ENCODE measurements at regions not wholly inside any gene's neighbourhood (a gene's known extent, or its start where the extent isn't known, plus 50 kb on each side); places are given as distances from the start of the nearest gene placed in this dataset.

DNA sequence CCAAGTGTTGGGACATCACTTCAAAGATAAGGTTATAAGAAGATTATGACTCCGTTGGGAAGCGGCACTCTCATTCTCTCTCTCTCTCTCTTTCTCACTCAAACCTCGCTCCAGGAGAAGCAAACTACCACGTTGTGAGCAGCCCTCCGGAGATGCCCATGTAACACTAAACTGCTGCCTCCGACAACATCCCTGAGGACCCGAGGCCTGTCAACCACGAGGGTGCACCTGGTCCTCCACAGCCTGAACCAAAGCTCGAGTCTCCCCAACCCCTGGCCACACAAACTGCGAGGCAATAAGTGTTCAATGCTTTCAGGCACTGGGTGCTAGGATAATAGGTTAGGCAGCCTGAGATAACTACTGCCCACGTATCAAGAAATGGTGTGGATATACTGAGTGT, 654.5 kb upstream of the ID2 start:
- no peak overlapping the region for H2AFZ ChIP-seq (ENCODE audit: low read length)
- H3K36me3 ChIP-seq (replicated peaks in 1 of 2; ENCODE audit: control insufficient read depth in 2 of 2, insufficient read depth in 2 of 2, low read length in 2 of 2): no peaks in the 10 kb centered on the region
- H3K27ac ChIP-seq (replicated peaks; ENCODE audit: low read length): no peak overlapping the region
- no CpG with 5 or more reads among the region's 11 CpGs for WGBS, 2 donors (ENCODE audit: extremely low coverage in 2 of 2, insufficient read length in 2 of 2, insufficient replicate concordance in 1 of 2)
- no peak overlapping the region for H3K14ac ChIP-seq (ENCODE audit: low read length)
- H3K79me1 ChIP-seq (ENCODE audit: low read depth, low read length): no peaks in the 10 kb centered on the region
- peak overlapping the region; percentile 42 for H3K18ac ChIP-seq (ENCODE audit: low read length)
- no peak for DNase-seq (ENCODE audit: low spot score)
- H2BK5ac ChIP-seq (ENCODE audit: low read length): no peak overlapping the region
- H3K23ac ChIP-seq (ENCODE audit: low read depth, low read length, poor library complexity): peak overlapping the region; percentile 37
- no peaks in the 10 kb centered on the region for H3K27me3 ChIP-seq (ENCODE audit: control insufficient read depth in 3 of 3, insufficient read depth in 3 of 3, low read depth in 1 of 3, low read length in 3 of 3)
- H2BK120ac ChIP-seq (ENCODE audit: low read depth, low read length): no peak overlapping the region
- H2BK15ac ChIP-seq (ENCODE audit: low read length): peak overlapping the region; percentile 70
- H3K4me3 ChIP-seq (ENCODE audit: low read length in 2 of 2): no peak overlapping the region
- H2AK5ac ChIP-seq (ENCODE audit: low read depth, low read length): no peak overlapping the region
- no peak overlapping the region for H2BK12ac ChIP-seq (ENCODE audit: low read length)
- peaks cover 0 to 3% of the 10 kb centered on the region in 2 donors for H3K9me3 ChIP-seq (replicated peaks in 1 of 2; ENCODE audit: control insufficient read depth in 2 of 2, insufficient read depth in 1 of 2, low read depth in 1 of 2, low read length in 2 of 2)
- H3K9ac ChIP-seq (ENCODE audit: low read depth, low read length, poor library complexity): no peak overlapping the region
- no peak overlapping the region for H4K91ac ChIP-seq (ENCODE audit: low read depth, low read length, poor library complexity)
- no peak overlapping the region for H3K4ac ChIP-seq (ENCODE audit: low read length)
- H3K4me1 ChIP-seq (ENCODE audit: control insufficient read depth in 2 of 2, insufficient read depth in 1 of 2, low read depth in 1 of 2, low read length in 2 of 2): peaks cover 0 to 7% of the 10 kb centered on the region in 2 donors
- no peak overlapping the region for H3K4me2 ChIP-seq (ENCODE audit: insufficient read depth, low read length, poor library complexity, severe bottlenecking)
- H4K8ac ChIP-seq (ENCODE audit: low read depth, low read length): no peak overlapping the region

DNA sequence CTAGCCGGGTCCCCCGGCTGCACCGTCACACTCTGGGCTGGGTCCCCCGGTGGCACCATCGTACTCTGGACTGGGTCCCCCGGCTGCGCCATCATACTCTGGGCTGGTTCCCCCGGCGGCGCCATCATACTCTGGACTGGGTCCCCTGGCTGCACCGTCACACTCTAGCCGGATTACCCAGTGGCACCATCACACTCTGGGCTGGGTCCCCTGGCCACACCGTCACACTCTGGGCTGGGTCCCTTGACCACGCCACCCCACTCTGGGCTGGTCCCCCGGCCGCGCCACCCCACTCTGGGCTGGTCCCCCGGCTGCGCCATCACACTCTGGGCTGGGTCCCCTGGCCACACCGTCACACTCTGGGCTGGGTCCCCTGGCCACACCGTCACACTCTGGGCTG, 653.8 kb upstream of the ID2 start:
- Histone ChIP-seq H3K4me3 (ENCODE audit: low read length in 2 of 2) (no peak overlapping the region), H2AK5ac (ENCODE audit: low read depth, low read length) (peak overlapping the region; percentile 95), H3K27ac (replicated peaks; ENCODE audit: low read length) (no peak overlapping the region), H4K8ac (ENCODE audit: low read depth, low read length) (no peak overlapping the region), H3K18ac (ENCODE audit: low read length) (peak overlapping the region; percentile 81), H2BK12ac (ENCODE audit: low read length) (no peak overlapping the region), H3K4me2 (ENCODE audit: insufficient read depth, low read length, poor library complexity, severe bottlenecking) (no peak overlapping the region), H3K9ac (ENCODE audit: low read depth, low read length, poor library complexity) (no peak overlapping the region), H3K4ac (ENCODE audit: low read length) (no peak overlapping the region), H3K23ac (ENCODE audit: low read depth, low read length, poor library complexity) (no peak overlapping the region), H3K27me3 (ENCODE audit: control insufficient read depth in 3 of 3, insufficient read depth in 3 of 3, low read depth in 1 of 3, low read length in 3 of 3) (no peaks in the 10 kb centered on the region), H2BK15ac (ENCODE audit: low read length) (peak overlapping the region; percentile 70), H2AFZ (ENCODE audit: low read length) (no peak overlapping the region), H4K91ac (ENCODE audit: low read depth, low read length, poor library complexity) (no peak overlapping the region), H3K14ac (ENCODE audit: low read length) (no peak overlapping the region), H3K4me1 (ENCODE audit: control insufficient read depth in 2 of 2, insufficient read depth in 1 of 2, low read depth in 1 of 2, low read length in 2 of 2) (peaks cover 0 to 7% of the 10 kb centered on the region in 2 donors), H3K79me1 (ENCODE audit: low read depth, low read length) (no peaks in the 10 kb centered on the region), H2BK5ac (ENCODE audit: low read length) (no peak overlapping the region), H2BK120ac (ENCODE audit: low read depth, low read length) (peak overlapping the region; percentile 17), H3K36me3 (replicated peaks in 1 of 2; ENCODE audit: control insufficient read depth in 2 of 2, insufficient read depth in 2 of 2, low read length in 2 of 2) (no peaks in the 10 kb centered on the region), H3K9me3 (replicated peaks in 1 of 2; ENCODE audit: control insufficient read depth in 2 of 2, insufficient read depth in 1 of 2, low read depth in 1 of 2, low read length in 2 of 2) (peaks cover 0 to 3% of the 10 kb centered on the region in 2 donors)
- whole genome bisulfite sequencing, 2 donors (ENCODE audit: extremely low coverage in 2 of 2, insufficient read length in 2 of 2, insufficient replicate concordance in 1 of 2): no CpG with 5 or more reads among the region's 21 CpGs
- DNase-seq (ENCODE audit: low spot score): no peak

DNA sequence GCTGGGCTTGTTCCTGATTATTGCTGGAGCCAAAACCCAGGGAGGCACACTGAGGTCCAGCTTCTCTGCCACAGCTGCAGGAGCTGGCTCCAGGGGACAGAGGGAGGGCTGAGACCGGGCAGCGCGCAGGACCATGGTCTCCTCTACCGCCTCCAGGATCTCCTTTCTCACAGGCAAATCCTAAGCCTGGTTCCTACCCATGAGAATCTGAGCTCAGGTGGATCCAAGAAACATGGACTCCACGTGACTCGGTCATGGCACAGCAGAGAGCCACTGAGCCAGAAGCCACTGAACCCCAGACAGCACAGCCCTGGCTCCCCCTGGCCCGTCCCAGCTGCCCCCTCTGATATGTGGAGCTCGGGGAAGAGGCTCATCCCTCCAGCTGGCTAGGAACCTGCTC, 653.4 kb upstream of the ID2 start:
- Histone ChIP-seq H3K79me1 (ENCODE audit: low read depth, low read length) (no peaks in the 10 kb centered on the region), H2BK12ac (ENCODE audit: low read length) (peak overlapping the region; percentile 48), H3K4me2 (ENCODE audit: insufficient read depth, low read length, poor library complexity, severe bottlenecking) (no peak overlapping the region), H3K18ac (ENCODE audit: low read length) (peak overlapping the region; percentile 81), H2BK5ac (ENCODE audit: low read length) (no peak overlapping the region), H3K9me3 (replicated peaks in 1 of 2; ENCODE audit: control insufficient read depth in 2 of 2, insufficient read depth in 1 of 2, low read depth in 1 of 2, low read length in 2 of 2) (peaks cover 0 to 3% of the 10 kb centered on the region in 2 donors), H3K27me3 (ENCODE audit: control insufficient read depth in 3 of 3, insufficient read depth in 3 of 3, low read depth in 1 of 3, low read length in 3 of 3) (no peaks in the 10 kb centered on the region), H3K23ac (ENCODE audit: low read depth, low read length, poor library complexity) (no peak overlapping the region), H3K14ac (ENCODE audit: low read length) (no peak overlapping the region), H3K4ac (ENCODE audit: low read length) (no peak overlapping the region), H2AFZ (ENCODE audit: low read length) (no peak overlapping the region), H4K8ac (ENCODE audit: low read depth, low read length) (no peak overlapping the region), H2BK120ac (ENCODE audit: low read depth, low read length) (peak overlapping the region; percentile 17), H3K4me1 (ENCODE audit: control insufficient read depth in 2 of 2, insufficient read depth in 1 of 2, low read depth in 1 of 2, low read length in 2 of 2) (peaks cover 0 to 7% of the 10 kb centered on the region in 2 donors), H2AK5ac (ENCODE audit: low read depth, low read length) (peak overlapping the region; percentile 95), H3K36me3 (replicated peaks in 1 of 2; ENCODE audit: control insufficient read depth in 2 of 2, insufficient read depth in 2 of 2, low read length in 2 of 2) (no peaks in the 10 kb centered on the region), H4K91ac (ENCODE audit: low read depth, low read length, poor library complexity) (no peak overlapping the region), H3K27ac (replicated peaks; ENCODE audit: low read length) (no peak overlapping the region), H3K9ac (ENCODE audit: low read depth, low read length, poor library complexity) (no peak overlapping the region), H3K4me3 (ENCODE audit: low read length in 2 of 2) (no peak overlapping the region), H2BK15ac (ENCODE audit: low read length) (peak overlapping the region; percentile 70)
- no peak for DNase-seq (ENCODE audit: low spot score)
- WGBS, 2 donors (ENCODE audit: extremely low coverage in 2 of 2, insufficient read length in 2 of 2, insufficient replicate concordance in 1 of 2): no CpG with 5 or more reads among the region's 8 CpGs

DNA sequence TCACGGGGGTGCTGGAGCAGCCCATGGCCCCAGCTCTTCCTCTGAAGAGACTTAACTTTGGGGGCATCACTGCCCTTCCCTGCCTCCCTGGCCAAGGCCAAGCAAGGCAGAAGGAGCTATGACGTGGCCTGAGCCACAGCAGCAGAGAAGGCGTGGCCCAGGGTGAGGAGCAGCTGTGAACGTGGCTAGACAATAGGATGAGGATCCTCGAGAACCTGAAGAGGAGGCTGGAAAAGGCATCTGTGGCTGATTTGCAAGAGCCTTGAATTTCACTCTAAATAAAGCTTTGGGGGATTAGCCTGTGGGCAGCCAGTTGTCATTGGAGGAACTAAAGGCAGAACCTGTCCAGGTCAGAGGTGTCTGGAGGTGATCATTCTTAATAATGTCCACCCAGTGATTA, 652.9 kb upstream of the ID2 start:
- no peak overlapping the region for H3K9ac ChIP-seq (ENCODE audit: low read depth, low read length, poor library complexity)
- H2BK15ac ChIP-seq (ENCODE audit: low read length): peak overlapping the region; percentile 70
- no peak overlapping the region for H3K4me3 ChIP-seq (ENCODE audit: low read length in 2 of 2)
- H2AFZ ChIP-seq (ENCODE audit: low read length): no peak overlapping the region
- no peak overlapping the region for H3K4me2 ChIP-seq (ENCODE audit: insufficient read depth, low read length, poor library complexity, severe bottlenecking)
- peaks cover 0 to 10% of the 10 kb centered on the region in 2 donors for H3K4me1 ChIP-seq (ENCODE audit: control insufficient read depth in 2 of 2, insufficient read depth in 1 of 2, low read depth in 1 of 2, low read length in 2 of 2)
- peak overlapping the region; percentile 84 for H3K18ac ChIP-seq (ENCODE audit: low read length)
- no peak overlapping the region for H3K14ac ChIP-seq (ENCODE audit: low read length)
- no CpG with 5 or more reads among the region's 5 CpGs for WGBS, 2 donors (ENCODE audit: extremely low coverage in 2 of 2, insufficient read length in 2 of 2, insufficient replicate concordance in 1 of 2)
- no peak overlapping the region for H2BK12ac ChIP-seq (ENCODE audit: low read length)
- no peak overlapping the region for H4K8ac ChIP-seq (ENCODE audit: low read depth, low read length)
- no peak overlapping the region for H4K91ac ChIP-seq (ENCODE audit: low read depth, low read length, poor library complexity)
- H3K4ac ChIP-seq (ENCODE audit: low read length): no peak overlapping the region
- no peak overlapping the region for H2BK5ac ChIP-seq (ENCODE audit: low read length)
- DNase-seq (ENCODE audit: low spot score): no peak
- H3K27me3 ChIP-seq (ENCODE audit: control insufficient read depth in 3 of 3, insufficient read depth in 3 of 3, low read depth in 1 of 3, low read length in 3 of 3): no peaks in the 10 kb centered on the region
- H2BK120ac ChIP-seq (ENCODE audit: low read depth, low read length): no peak overlapping the region
- no peak overlapping the region for H3K23ac ChIP-seq (ENCODE audit: low read depth, low read length, poor library complexity)
- peaks cover 0 to 3% of the 10 kb centered on the region in 2 donors for H3K9me3 ChIP-seq (replicated peaks in 1 of 2; ENCODE audit: control insufficient read depth in 2 of 2, insufficient read depth in 1 of 2, low read depth in 1 of 2, low read length in 2 of 2)
- no peak overlapping the region for H2AK5ac ChIP-seq (ENCODE audit: low read depth, low read length)
- H3K79me1 ChIP-seq (ENCODE audit: low read depth, low read length): no peaks in the 10 kb centered on the region
- H3K27ac ChIP-seq (replicated peaks; ENCODE audit: low read length): no peak overlapping the region
- H3K36me3 ChIP-seq (replicated peaks in 1 of 2; ENCODE audit: control insufficient read depth in 2 of 2, insufficient read depth in 2 of 2, low read length in 2 of 2): no peaks in the 10 kb centered on the region

Data from neuronal stem cell (in vitro differentiated cells).